H1 (cell line): ENCODE measurements at regions not wholly inside any gene's neighbourhood (a gene's known extent, or its start where the extent isn't known, plus 50 kb on each side); places are given as distances from the start of the nearest gene placed in this dataset.

Experiments used
- CTCF ChIA-PET: fragments of 300-600 bp; sonication (Branson Sonifier 250); formaldehyde crosslinking; loops from one replicate; lab custom pipeline; 2021; ENCODE audit not compliant: partially characterized antibody; lab: Charles Lee
- POLR2A ChIA-PET: fragments of 300-600 bp; sonication (Branson Sonifier 250); formaldehyde crosslinking; loops from one replicate; lab custom pipeline; 2021; ENCODE audit warnings: inconsistent platforms; ENCODE audit not compliant: partially characterized antibody; lab: Charles Lee
- DNase-seq, 2 experiments: peaks; one replicate each; pipeline versions ENCODE4 v3.0.0 to v3.0.0-alpha.2; 2010 to 2022; ENCODE audit warnings: low spot score in 2 of 2, low read depth in 1 of 2, mixed read lengths in 1 of 2
- FAIRE-seq: peaks from 2 replicates; lab custom pipeline; 2011; peaks lifted over from hg19 to GRCh38; lab: Jason Lieb, UNC
- H2AFZ ChIP-seq: 2 replicates; pipeline ENCODE4 v1.8.1; 2012; ENCODE audit warnings: low read length, inconsistent platforms
- H2AK5ac ChIP-seq: 2 replicates; pipeline ENCODE4 v1.6.1; 2013; ENCODE audit warnings: low read depth, low read length
- H2BK120ac ChIP-seq: replicated peaks from 2 replicates; pipeline ENCODE3; 2013; ENCODE audit warnings: low read depth, low read length, inconsistent platforms
- H2BK12ac ChIP-seq: 2 replicates; pipeline ENCODE4 v1.6.1; 2013; ENCODE audit warnings: low read depth, low read length
- H2BK15ac ChIP-seq: 2 replicates; pipeline ENCODE4 v1.6.1; 2013; ENCODE audit warnings: low read length
- H2BK20ac ChIP-seq: 2 replicates; pipeline ENCODE4 v1.6.1; 2013; ENCODE audit warnings: low read length
- H2BK5ac ChIP-seq: 2 replicates; pipeline ENCODE4 v1.6.1; 2013; ENCODE audit warnings: low read depth, low read length
- H3K14ac ChIP-seq: 2 replicates; pipeline ENCODE4 v1.6.1; 2013; ENCODE audit warnings: inconsistent platforms; ENCODE audit not compliant: insufficient read length
- H3K18ac ChIP-seq: 2 replicates; pipeline ENCODE4 v1.6.1; 2013; ENCODE audit warnings: low read length; ENCODE audit errors: extremely low read depth
- H3K23ac ChIP-seq: 2 replicates; pipeline ENCODE4 v1.6.1; 2013; ENCODE audit warnings: inconsistent platforms; ENCODE audit not compliant: insufficient read length
- H3K23me2 ChIP-seq: 2 replicates; pipeline ENCODE4 v1.6.1; 2013; ENCODE audit warnings: low read depth, low read length
- H3K27ac ChIP-seq: 2 replicates; pipeline ENCODE4 v1.6.1; 2011; ENCODE audit warnings: low read depth, low read length, inconsistent platforms
- H3K27me3 ChIP-seq, 4 experiments: replicated peaks in 1 of 4; 1 replicate in 1 of 4; 2 replicates in 3 of 4; pipeline versions ENCODE4 v1.6.1 to v1.8.1; 2011 to 2013; ENCODE audit warnings: low read length in 3 of 4, mild to moderate bottlenecking in 3 of 4, inconsistent platforms in 2 of 4, mixed read lengths in 2 of 4, moderate library complexity in 1 of 4; ENCODE audit not compliant: control insufficient read depth in 3 of 4, insufficient read depth in 3 of 4; ENCODE audit errors: extremely low read depth in 1 of 4
- H3K36me3 ChIP-seq, 4 experiments: 2 replicates each; pipeline versions ENCODE4 v1.6.1 to v1.8.1; 2011 to 2013; ENCODE audit warnings: mild to moderate bottlenecking in 4 of 4, low read length in 3 of 4, moderate library complexity in 2 of 4, control low read depth in 1 of 4, inconsistent platforms in 1 of 4; ENCODE audit not compliant: insufficient read depth in 4 of 4, control insufficient read depth in 2 of 4
- H3K4ac ChIP-seq: replicated peaks from 2 replicates; pipeline ENCODE3; 2013; ENCODE audit warnings: low read length, low read depth, mixed read lengths, inconsistent platforms; ENCODE audit not compliant: insufficient read length
- H3K4me1 ChIP-seq, 4 experiments: replicated peaks in 1 of 4; 1 replicate in 1 of 4; 2 replicates in 3 of 4; pipeline versions ENCODE4 v1.6.1 to v1.8.1; 2011 to 2013; ENCODE audit warnings: low read length in 3 of 4, inconsistent platforms in 2 of 4, mixed read lengths in 1 of 4; ENCODE audit not compliant: insufficient read depth in 4 of 4, control insufficient read depth in 3 of 4
- H3K4me2 ChIP-seq, 2 experiments: 2 replicates each; pipeline versions ENCODE4 v1.6.1 to v1.8.1; 2011 to 2013; ENCODE audit warnings: low read depth in 2 of 2, low read length in 2 of 2, control low read depth in 1 of 2, inconsistent platforms in 1 of 2, mild to moderate bottlenecking in 1 of 2; ENCODE audit not compliant: insufficient read depth in 1 of 2
- H3K4me3 ChIP-seq, 4 experiments: fragments of 200-600, 300-600 bp in 1 of 4; sonication (generic), shearing (Covaris generic), sonication (Bioruptor Twin) in 1 of 4; 2 replicates each; pipeline versions ENCODE4 v1.5.1 to v1.8.1; 2011 to 2016; ENCODE audit warnings: low read length in 4 of 4, low read depth in 3 of 4, control low read depth in 2 of 4, inconsistent platforms in 2 of 4, mild to moderate bottlenecking in 2 of 4, mixed read lengths in 1 of 4, moderate library complexity in 1 of 4; ENCODE audit not compliant: insufficient read depth in 2 of 4; ENCODE audit errors: extremely low read depth in 1 of 4
- H3K56ac ChIP-seq: replicated peaks from 2 replicates; pipeline ENCODE3; 2013; ENCODE audit warnings: low read depth, mild to moderate bottlenecking, mixed read lengths, low read length, inconsistent platforms; ENCODE audit not compliant: insufficient read length
- H3K79me1 ChIP-seq: 2 replicates; pipeline ENCODE4 v1.6.1; 2013; ENCODE audit warnings: low read depth, low read length, control low read depth
- H3K79me2 ChIP-seq, 2 experiments: 2 replicates each; pipeline versions ENCODE4 v1.6.1 to v1.8.1; 2012 to 2013; ENCODE audit warnings: low read length in 2 of 2, mild to moderate bottlenecking in 2 of 2, inconsistent platforms in 1 of 2; ENCODE audit not compliant: insufficient read depth in 2 of 2, control insufficient read depth in 1 of 2
- H3K9ac ChIP-seq, 4 experiments: replicated peaks in 1 of 4; 1 replicate in 1 of 4; 2 replicates in 3 of 4; pipeline versions ENCODE4 v1.6.1 to v1.8.1; 2011 to 2013; ENCODE audit warnings: low read depth in 3 of 4, low read length in 3 of 4, control low read depth in 2 of 4, mild to moderate bottlenecking in 2 of 4, moderate library complexity in 2 of 4, inconsistent platforms in 1 of 4; ENCODE audit errors: extremely low read depth in 1 of 4
- H3K9me3 ChIP-seq, 2 experiments: 2 replicates each; pipeline versions ENCODE4 v1.6.1 to v1.8.1; 2012 to 2013; ENCODE audit warnings: mild to moderate bottlenecking in 2 of 2, moderate library complexity in 2 of 2, control low read depth in 1 of 2, inconsistent platforms in 1 of 2, low read depth in 1 of 2, low read length in 1 of 2, mixed read lengths in 1 of 2; ENCODE audit not compliant: insufficient read depth in 2 of 2
- H4K20me1 ChIP-seq, 2 experiments: replicated peaks in 1 of 2; 2 replicates each; pipeline versions ENCODE3 to v1.8.1; 2011 to 2013; ENCODE audit warnings: inconsistent platforms in 2 of 2, low read length in 2 of 2, mild to moderate bottlenecking in 1 of 2; ENCODE audit not compliant: insufficient read depth in 2 of 2, control insufficient read depth in 1 of 2
- H4K5ac ChIP-seq: 2 replicates; pipeline ENCODE4 v1.6.1; 2013; ENCODE audit warnings: low read length, low read depth, mixed read lengths, inconsistent platforms; ENCODE audit not compliant: insufficient read length
- H4K8ac ChIP-seq: 2 replicates; pipeline ENCODE4 v1.8.0; 2013; ENCODE audit warnings: mild to moderate bottlenecking, moderate library complexity, low read length, inconsistent platforms; ENCODE audit not compliant: insufficient read depth; ENCODE audit errors: extremely low read depth
- H4K91ac ChIP-seq: replicated peaks from 2 replicates; pipeline ENCODE3; 2013; ENCODE audit warnings: low read length, mixed read lengths, inconsistent platforms; ENCODE audit not compliant: insufficient read length
- CHD2 ChIP-seq: IDR thresholded peaks from 2 replicates; pipeline ENCODE4 v1.6.1; 2012; ENCODE audit warnings: low read length, improper control_type of control experiment
- EGR1 ChIP-seq: IDR thresholded peaks from 2 replicates; pipeline ENCODE4 v1.6.1; 2011; ENCODE audit warnings: low read depth, low read length, borderline replicate concordance
- GABPA ChIP-seq: IDR thresholded peaks from 2 replicates; pipeline ENCODE4 v1.6.1; 2011; ENCODE audit warnings: mild to moderate bottlenecking, low read length, moderate library complexity, borderline replicate concordance; ENCODE audit not compliant: insufficient read depth
- MAFK ChIP-seq: IDR thresholded peaks from 2 replicates; pipeline ENCODE4 v1.6.1; 2012; ENCODE audit warnings: low read depth, mild to moderate bottlenecking, improper control_type of control experiment, low read length
- RFX5 ChIP-seq: IDR thresholded peaks from 2 replicates; pipeline ENCODE4 v1.6.1; 2011; ENCODE audit warnings: low read depth, low read length, improper control_type of control experiment, borderline replicate concordance
- SP1 ChIP-seq: IDR thresholded peaks from 2 replicates; pipeline ENCODE4 v1.6.1; 2011; ENCODE audit warnings: low read depth, low read length
- WGBS, 2 experiments: shearing (Covaris generic) in 1 of 2; methylation state at CpG; one replicate each; pipeline versions ENCODE4 v1.1.6 to v1.1.7; 2013 to 2015; ENCODE audit warnings: low lambda C conversion rate in 2 of 2, mixed read lengths in 2 of 2, inconsistent platforms in 1 of 2, low coverage in 1 of 2, missing lambda C conversion rate in 1 of 2; ENCODE audit not compliant: insufficient replicate concordance in 2 of 2, insufficient coverage in 1 of 2, insufficient read length in 1 of 2; ENCODE audit errors: extremely low coverage in 1 of 2, missing lambda C conversion rate in 1 of 2; 5-methylcytosine and 5-hydroxymethylcytosine counted together

GRCh38 chr5:60541980-60542379 is 158.0 kb downstream of the DEPDC1B start:
- H3K23me2 ChIP-seq = no peaks in the 10 kb centered on the region
- no peak for FAIRE-seq
- no peak overlapping the region for H3K4me2 ChIP-seq
- H3K79me2 ChIP-seq = no peaks in the 10 kb centered on the region
- H3K79me1 ChIP-seq = no peaks in the 10 kb centered on the region
- H3K4me1 ChIP-seq = peaks cover 0 to 8% (median 2%) of the 10 kb centered on the region in 4 experiments; a peak in 4 of 7 replicates
- no peak overlapping the region for H3K4ac ChIP-seq
- no peaks in the 10 kb centered on the region for H3K9me3 ChIP-seq
- no peak overlapping the region for H4K91ac ChIP-seq
- no peak for TF ChIP-seq GABPA
- TF ChIP-seq MAFK = no peak
- TF ChIP-seq EGR1 = no peak
- TF ChIP-seq RFX5 = no peak
- TF ChIP-seq SP1 = no peak
- no peak for TF ChIP-seq CHD2
- TF ChIP-seq, all 59 proteins: peak for 0
- H4K20me1 ChIP-seq = no peaks in the 10 kb centered on the region
- no peak overlapping the region for H2BK5ac ChIP-seq
- H3K27me3 ChIP-seq = no peaks in the 10 kb centered on the region
- WGBS, 2 experiments = 91% methylated on average over 2 of the region's 2 CpGs; no CpG with 5 or more reads in 1 of the 2 experiments
- H2BK15ac ChIP-seq = no peak overlapping the region
- no peak overlapping the region for H3K18ac ChIP-seq
- DNase-seq = no peak
- H3K23ac ChIP-seq = no peak overlapping the region
- no peak overlapping the region for H4K8ac ChIP-seq
- H2BK120ac ChIP-seq = no peak overlapping the region
- H3K14ac ChIP-seq = no peak overlapping the region
- H2BK12ac ChIP-seq = no peak overlapping the region
- no peak overlapping the region for H2AK5ac ChIP-seq
- H2BK20ac ChIP-seq = no peak overlapping the region
- no peak overlapping the region for H2AFZ ChIP-seq
- no peak overlapping the region for H3K9ac ChIP-seq
- ChIA-PET CTCF (interaction anchor here (1.1 kb wide), 1 partner anchor 32 kb away, joined by 3 read pairs; no protein-coding TSS in a partner anchor), POLR2A (no interaction called here)
- no peaks in the 10 kb centered on the region for H3K36me3 ChIP-seq
- no peak overlapping the region for H4K5ac ChIP-seq
- H3K4me3 ChIP-seq = no peak overlapping the region
- H3K56ac ChIP-seq = no peak overlapping the region
- H3K27ac ChIP-seq = no peak overlapping the region
